ENCODE measurements at regions not wholly inside any gene's neighbourhood (a gene's known extent, or its start where the extent isn't known, plus 50 kb on each side); places are given as distances from the start of the nearest gene placed in this dataset.
"Not testable (repeated sequence)": the region's sequence is repeated elsewhere in the genome, so short reads cannot be mapped to it uniquely, and the experiment has no call there.

- no peaks in the 10 kb centered on the region for H3K4me1 ChIP-seq (ENCODE audit: control insufficient read depth, insufficient read depth, low read length)
- H3K79me2 ChIP-seq (ENCODE audit: control insufficient read depth, insufficient read depth, low read length), result no peaks in the 10 kb centered on the region
- FAIRE-seq (no peak), DNase-seq (ENCODE audit: low read depth, low spot score) (no peak), ATAC-seq (no peak)
- no peak overlapping the region for H2AFZ ChIP-seq (ENCODE audit: control insufficient read depth, low read depth, low read length)
- no peak overlapping the region for H3K27ac ChIP-seq (ENCODE audit: control insufficient read depth, insufficient read depth)
- no peak overlapping the region for H3K4me2 ChIP-seq (ENCODE audit: control insufficient read depth, insufficient read depth)
- intact Hi-C loops (cut with micrococcal nuclease; ENCODE audit: unreplicated experiment), result no loop called here
- H4K20me1 ChIP-seq (ENCODE audit: control insufficient read depth, insufficient read depth), result no peaks in the 10 kb centered on the region
- 42% methylated on average over 8 of the region's 8 CpGs for WGBS (ENCODE audit: insufficient coverage, insufficient replicate concordance, low lambda C conversion rate, missing lambda C conversion rate)
- no peak overlapping the region for H3K9ac ChIP-seq (ENCODE audit: control insufficient read depth, insufficient read depth, low read length)
- in situ Hi-C loops (cut with MboI), result no loop called here
- H3K9me3 ChIP-seq (replicated peaks; ENCODE audit: control insufficient read depth, insufficient read depth, low read length), result no peaks in the 10 kb centered on the region
- RAD21 ChIA-PET (ENCODE audit: unreplicated experiment), result no interaction called here
- CTCF ChIA-PET, result no interaction called here
- H3K36me3 ChIP-seq (ENCODE audit: control insufficient read depth in 2 of 2, insufficient read depth in 2 of 2, low read length in 1 of 2), result no peaks in the 10 kb centered on the region
- no peaks in the 10 kb centered on the region for H3K27me3 ChIP-seq (replicated peaks in 1 of 2; ENCODE audit: control insufficient read depth in 2 of 2, insufficient read depth in 2 of 2, low read length in 1 of 2)
- no TSS peak for BruUV-seq (replicated peaks)
- POLR2A ChIA-PET, result no interaction called here
- SMC1A ChIA-PET (ENCODE audit: uncharacterized antibody, unreplicated experiment), result no interaction called here
- TF ChIP-seq RFX5 (IDR thresholded peaks at IDR 0.05; ENCODE audit: low read depth, low read length) (no peak), YY1 (IDR thresholded peaks at IDR 0.05; ENCODE audit: low read depth, low read length) (no peak), MXI1 (IDR thresholded peaks at IDR 0.05; ENCODE audit: low read depth, low read length) (no peak), SKIL (IDR thresholded peaks at IDR 0.05; ENCODE audit: low read depth, poor library complexity, severe bottlenecking) (no peak), NFYA (IDR thresholded peaks at IDR 0.05; ENCODE audit: borderline replicate concordance, low read depth, low read length) (no peak), MEF2B (IDR thresholded peaks at IDR 0.05; ENCODE audit: partially characterized antibody, poor library complexity, severe bottlenecking) (no peak), ZNF207 (IDR thresholded peaks at IDR 0.05; ENCODE audit: borderline replicate concordance) (no peak), CREM (IDR thresholded peaks at IDR 0.05; ENCODE audit: low read depth) (no peak), CHD1 (IDR thresholded peaks at IDR 0.05; ENCODE audit: low read depth, low read length) (no peak), NFYB (IDR thresholded peaks at IDR 0.05; ENCODE audit: insufficient read depth, low read depth, low read length) (no peak), ETV6 (conservative IDR thresholded peaks at IDR 0.05 in 1 of 2, IDR thresholded peaks at IDR 0.05 in 1 of 2; ENCODE audit: borderline replicate concordance in 1 of 2, low read depth in 1 of 2) (no peak), EGR1 (IDR thresholded peaks at IDR 0.05; ENCODE audit: borderline replicate concordance in 1 of 2, low read depth in 2 of 2, low read length in 2 of 2) (no peak), SUZ12 (IDR thresholded peaks at IDR 0.05; ENCODE audit: unreplicated experiment) (no peak), NR2C1 (IDR thresholded peaks at IDR 0.05) (no peak), ELK1 (IDR thresholded peaks at IDR 0.05; ENCODE audit: low read depth, low read length) (no peak), MAX (IDR thresholded peaks at IDR 0.05; ENCODE audit: low read depth, low read length) (no peak), MEF2A (IDR thresholded peaks at IDR 0.05; ENCODE audit: insufficient read depth, low read depth, low read length) (no peak)
- H3K4me3 ChIP-seq, result no peak overlapping the region
These were observed 596.8 kb upstream of the CNTN5 start for GRCh38 chr11:98423933-98424332.

GRCh38 chr11:98424773-98425172 lies 596.0 kb upstream of the CNTN5 start:
- BruUV-seq (replicated peaks); H3K9me3 ChIP-seq (replicated peaks; ENCODE audit: control insufficient read depth, insufficient read depth, low read length); H3K79me2 ChIP-seq (ENCODE audit: control insufficient read depth, insufficient read depth, low read length); in situ Hi-C loops (cut with MboI); H4K20me1 ChIP-seq (ENCODE audit: control insufficient read depth, insufficient read depth); POLR2A ChIA-PET; H3K4me2 ChIP-seq (ENCODE audit: control insufficient read depth, insufficient read depth); H3K9ac ChIP-seq (ENCODE audit: control insufficient read depth, insufficient read depth, low read length); intact Hi-C loops (cut with micrococcal nuclease; ENCODE audit: unreplicated experiment); FAIRE-seq; H3K27ac ChIP-seq (ENCODE audit: control insufficient read depth, insufficient read depth); H3K4me3 ChIP-seq; RAD21 ChIA-PET (ENCODE audit: unreplicated experiment); DNase-seq (ENCODE audit: low read depth, low spot score); ATAC-seq; H3K36me3 ChIP-seq (ENCODE audit: control insufficient read depth in 2 of 2, insufficient read depth in 2 of 2, low read length in 1 of 2); H3K27me3 ChIP-seq (replicated peaks in 1 of 2; ENCODE audit: control insufficient read depth in 2 of 2, insufficient read depth in 2 of 2, low read length in 1 of 2); SMC1A ChIA-PET (ENCODE audit: uncharacterized antibody, unreplicated experiment); H2AFZ ChIP-seq (ENCODE audit: control insufficient read depth, low read depth, low read length); H3K4me1 ChIP-seq (ENCODE audit: control insufficient read depth, insufficient read depth, low read length); CTCF ChIA-PET: not testable (repeated sequence)
- WGBS (ENCODE audit: insufficient coverage, insufficient replicate concordance, low lambda C conversion rate, missing lambda C conversion rate), result 13% methylated on average over 3 of the region's 3 CpGs

All from GM12878 (cell line).